ENCODE measurements at regions not wholly inside any gene's neighbourhood (a gene's known extent, or its start where the extent isn't known, plus 50 kb on each side); places are given as distances from the start of the nearest gene placed in this dataset.
"Not testable (repeated sequence)": the region's sequence is repeated elsewhere in the genome, so short reads cannot be mapped to it uniquely, and the experiment has no call there.

- no peak for DNase-seq
These were observed 127.7 kb downstream of the ALDH8A1 start for GRCh38 chr6:134821928-134822864.

- DNase-seq = no peak
These were observed 128.5 kb downstream of the ALDH8A1 start for GRCh38 chr6:134821397-134821796.

- DNase-seq = no peak
These were observed 129.8 kb downstream of the ALDH8A1 start for GRCh38 chr6:134819863-134820800.

DNA sequence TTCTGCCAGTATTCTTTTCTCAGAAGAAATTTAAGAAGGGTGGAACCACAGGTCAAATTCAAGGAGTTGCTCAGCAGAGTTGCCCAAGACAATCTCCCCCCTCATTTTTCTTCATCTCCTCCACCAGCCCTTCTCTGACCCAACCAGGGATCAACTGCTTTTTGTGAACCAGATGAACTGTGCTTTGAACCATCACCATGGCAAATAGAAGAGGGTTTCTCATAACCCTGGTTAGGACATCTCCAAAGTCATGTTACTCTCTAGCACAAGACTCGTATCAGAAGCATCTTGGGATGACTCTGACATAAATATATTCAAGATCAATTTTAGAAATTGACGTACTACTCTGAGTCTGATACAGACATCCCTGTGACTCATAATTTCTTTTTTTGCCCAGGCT is 130.7 kb downstream of the ALDH8A1 start:
- DNase-seq = no peak

DNA sequence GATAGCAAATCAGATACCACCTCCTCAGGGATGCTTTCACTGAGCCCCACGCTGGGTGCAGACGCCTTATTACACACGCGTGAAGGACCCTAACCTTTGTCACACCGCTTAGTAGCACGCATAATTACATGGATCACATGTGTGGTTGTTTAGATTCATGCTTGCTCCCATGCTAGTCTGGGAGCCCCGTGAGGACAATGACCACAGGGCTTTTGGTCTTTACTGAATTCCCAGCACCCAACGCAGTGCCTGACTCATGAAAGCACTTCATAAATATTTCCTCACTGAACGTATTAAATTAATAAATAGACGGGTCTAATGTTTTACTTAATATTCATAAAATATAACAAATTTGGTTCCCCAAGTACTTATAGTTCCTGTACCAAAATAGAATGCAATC is 132.5 kb downstream of the ALDH8A1 start:
- no peak for DNase-seq

GRCh38 chr6:134816780-134817179 is 133.1 kb downstream of the ALDH8A1 start:
- DNase-seq = no peak

DNA sequence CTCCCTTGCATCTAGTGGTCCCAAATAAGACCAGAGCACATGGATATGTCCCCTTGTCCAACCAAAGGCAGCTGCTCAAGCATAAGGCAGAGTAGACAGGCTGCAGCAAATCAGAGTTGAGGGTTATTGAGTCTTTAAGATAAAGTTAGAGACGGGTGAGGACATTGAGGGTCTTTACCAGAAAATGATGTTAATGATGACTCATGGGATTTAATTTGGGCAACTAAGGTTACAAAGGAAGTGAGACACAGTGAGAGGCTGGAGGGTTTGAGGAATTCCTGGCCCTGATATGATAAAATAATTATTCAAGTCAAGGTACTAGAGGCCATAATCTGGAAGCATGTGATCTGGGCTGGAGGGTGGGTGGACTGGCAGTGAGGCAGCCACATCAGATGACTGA is 133.6 kb downstream of the ALDH8A1 start:
- no peak for DNase-seq

DNA sequence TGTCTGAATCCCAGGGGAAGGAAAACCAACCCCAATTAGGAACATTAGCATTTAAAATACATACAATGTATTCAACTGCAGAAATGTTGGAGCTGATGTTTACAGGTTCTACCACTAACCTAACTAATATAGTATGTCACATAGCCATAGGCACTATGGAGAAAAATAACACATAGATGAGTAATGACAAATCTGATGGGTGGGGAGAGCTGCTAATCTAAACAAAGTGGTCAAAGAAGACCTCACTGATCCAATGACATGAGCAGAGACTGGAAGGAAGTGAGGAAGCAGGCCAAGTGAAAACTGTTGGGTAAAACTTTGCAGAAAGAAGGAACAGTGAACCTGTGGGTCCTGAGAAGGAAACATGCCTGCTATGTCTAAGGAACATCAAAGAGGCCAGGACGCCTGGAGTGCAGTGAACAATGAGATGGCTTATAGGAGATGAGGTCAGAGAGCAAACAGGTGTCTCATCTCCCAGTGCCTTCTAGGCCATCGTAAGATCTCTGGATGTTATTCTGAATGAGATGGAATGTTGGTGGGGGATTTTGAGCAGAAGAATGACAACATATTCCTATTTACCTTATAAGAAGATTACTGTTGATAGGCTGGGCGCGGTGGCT is 135.7 kb downstream of the ALDH8A1 start:
- DNase-seq = no peak

- DNase-seq = no peak
These were observed 136.8 kb downstream of the ALDH8A1 start for GRCh38 chr6:134813146-134813545.

- no peak for DNase-seq
These were observed 139.5 kb downstream of the ALDH8A1 start for GRCh38 chr6:134810402-134810801.

- no peak for DNase-seq
These were observed 140.8 kb downstream of the ALDH8A1 start for GRCh38 chr6:134809130-134809529.

DNA sequence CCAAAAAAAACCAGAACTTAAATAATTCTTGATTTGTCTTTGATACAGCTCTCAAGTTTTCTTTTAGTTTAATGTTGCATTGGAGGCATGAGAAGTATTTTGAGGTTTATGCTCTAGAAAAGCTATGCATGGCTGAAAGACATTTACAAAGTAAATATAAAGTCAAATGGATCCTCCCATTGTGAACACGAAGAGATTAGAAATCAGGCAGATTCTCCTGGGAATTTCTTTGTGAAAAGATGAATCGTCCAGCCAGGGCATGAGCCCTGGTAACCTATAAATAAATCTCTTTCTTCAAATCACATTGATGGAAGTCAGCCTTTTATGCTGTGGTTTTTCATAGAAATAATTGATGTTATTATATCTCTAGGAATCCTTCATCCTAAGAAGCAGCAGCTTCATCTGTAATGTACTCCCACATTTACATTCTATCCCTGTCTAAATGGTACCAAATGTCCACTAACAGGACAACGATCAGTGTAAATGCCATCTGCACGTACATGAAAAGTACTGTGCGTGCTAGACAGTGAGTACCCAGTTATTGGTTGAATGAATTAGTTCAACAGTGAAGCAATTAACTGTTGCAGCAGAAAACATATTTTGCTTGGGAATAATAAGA is 143.6 kb downstream of the ALDH8A1 start:
- DNase-seq = no peak

DNA sequence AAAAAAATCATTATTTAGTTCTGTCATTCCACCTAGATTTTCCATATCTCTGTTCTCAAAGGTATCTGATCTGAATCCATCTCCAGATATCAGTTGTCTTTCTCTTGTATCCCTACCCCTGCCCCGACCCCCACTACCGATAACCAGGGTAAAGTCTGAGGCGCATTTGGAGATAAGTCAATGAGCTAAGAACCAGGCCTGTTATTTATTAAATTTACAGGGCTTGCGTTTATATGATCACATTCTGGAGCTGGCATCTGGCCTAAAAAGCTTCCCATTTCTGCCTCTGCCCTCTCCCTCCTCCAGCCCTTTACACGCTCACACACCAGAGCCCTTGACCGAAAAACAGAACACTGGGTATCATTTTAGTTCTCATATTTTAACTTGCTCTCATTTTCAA is 144.7 kb downstream of the ALDH8A1 start:
- no peak for DNase-seq

GRCh38 chr6:134804311-134804710 is 145.6 kb downstream of the ALDH8A1 start:
- DNase-seq = not testable (repeated sequence)

- DNase-seq = no peak
These were observed 147.4 kb downstream of the ALDH8A1 start for GRCh38 chr6:134802426-134803058.

DNA sequence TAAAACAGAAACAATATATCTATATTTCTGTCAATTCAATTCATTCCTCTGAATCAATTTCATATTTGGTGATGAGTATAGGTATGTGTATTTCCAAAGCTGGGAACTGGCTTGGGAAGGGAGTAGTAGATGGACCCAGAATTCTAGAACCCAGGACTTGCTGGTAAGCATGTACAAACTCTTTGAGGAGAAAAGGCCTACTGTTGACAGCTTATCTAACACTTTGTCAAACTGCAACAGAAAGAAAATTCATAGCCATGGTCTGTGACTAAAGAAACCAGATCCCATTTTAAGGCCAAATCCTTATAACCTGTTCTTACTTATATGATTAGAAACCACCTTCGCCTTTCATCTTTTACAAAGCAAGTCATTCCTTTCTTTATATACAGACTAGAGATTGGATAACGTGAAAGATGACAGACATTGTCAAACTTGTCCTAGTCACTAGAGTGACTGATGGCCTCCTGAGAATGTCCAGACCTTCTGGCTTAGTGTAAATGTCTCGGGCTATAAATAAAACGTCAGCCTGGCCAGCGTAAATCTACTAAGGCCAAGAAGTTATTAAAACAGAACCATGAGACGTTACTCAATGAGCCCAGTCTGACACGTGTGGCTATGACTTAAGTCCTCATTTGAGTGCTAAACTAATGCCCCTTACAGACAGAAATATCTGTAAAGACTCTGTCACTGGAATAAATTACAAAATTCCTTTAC is 152.3 kb downstream of the ALDH8A1 start:
- DNase-seq = no peak

DNA sequence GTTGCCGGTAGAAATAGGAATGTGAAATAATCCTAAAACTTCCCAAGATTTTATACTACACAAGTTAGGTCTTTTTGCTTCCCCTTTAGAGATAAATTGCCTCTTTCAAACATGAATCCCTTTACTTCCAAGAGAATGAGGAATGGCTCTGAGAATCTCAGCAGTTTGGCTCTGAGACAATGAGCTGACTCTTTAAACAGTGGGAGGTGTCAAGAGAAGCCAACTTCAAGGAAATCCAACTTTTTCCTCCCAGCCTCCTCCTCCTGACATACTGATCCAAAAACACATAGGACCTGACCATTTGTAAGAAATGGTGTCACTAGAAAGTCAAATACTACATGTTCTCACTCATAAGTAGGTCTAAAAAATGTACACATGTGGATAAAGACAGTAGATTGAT is 154.2 kb downstream of the ALDH8A1 start:
- no peak for DNase-seq

DNA sequence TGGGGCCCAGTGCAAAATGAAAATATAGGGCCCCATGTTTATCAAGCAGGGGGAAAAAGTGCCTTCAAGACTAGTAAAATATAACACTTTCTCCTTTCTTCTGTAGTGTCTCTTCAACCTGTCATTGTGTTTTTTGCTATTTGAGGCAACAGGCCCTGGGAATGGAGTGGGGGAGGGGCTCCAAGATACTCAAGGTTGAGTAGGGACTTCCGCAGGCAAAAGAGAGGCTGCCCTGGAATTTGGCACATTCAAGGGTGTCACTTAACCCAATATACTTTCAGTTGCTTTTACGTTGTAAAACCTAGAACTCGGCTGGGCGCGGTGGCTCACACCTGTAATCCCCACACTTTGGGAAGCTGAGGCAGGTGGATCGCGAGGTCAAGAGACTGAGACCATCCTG is 154.9 kb downstream of the ALDH8A1 start:
- DNase-seq = no peak

GRCh38 chr6:134791243-134791843 is 158.6 kb downstream of the ALDH8A1 start:
- not testable (repeated sequence) for DNase-seq

DNA sequence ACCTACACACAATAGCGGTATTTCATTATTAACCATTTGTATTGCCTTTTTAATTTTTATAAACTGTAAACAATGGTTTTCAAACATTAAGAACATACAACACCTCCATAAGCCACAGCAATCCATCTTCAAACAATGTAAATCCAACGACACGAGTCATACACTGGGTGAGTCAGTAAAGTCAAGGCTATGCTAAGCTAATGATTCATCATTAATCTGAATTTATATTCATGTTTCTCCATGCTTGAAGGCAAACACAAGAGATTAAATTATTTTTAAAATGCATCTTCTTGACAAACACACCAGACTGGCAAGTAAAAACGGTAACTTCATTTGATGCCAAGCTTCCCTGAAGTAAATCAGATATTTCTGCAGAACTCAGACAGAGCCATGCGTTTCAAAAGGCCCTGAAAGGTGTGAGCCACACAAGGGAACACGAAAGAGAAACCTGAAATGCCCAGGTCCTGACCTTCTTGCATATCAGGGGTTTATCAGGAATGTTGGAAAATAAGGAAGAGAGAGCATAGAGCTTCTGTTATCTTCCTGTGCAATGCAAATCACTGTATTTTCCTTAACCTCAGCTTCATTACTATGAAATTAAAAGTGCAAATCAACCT is 162.5 kb downstream of the ALDH8A1 start:
- no peak for DNase-seq

GRCh38 chr6:134784336-134784735 is 165.6 kb downstream of the ALDH8A1 start:
- DNase-seq = no peak

All from OCI-M1 (cell line).